Activated T-cell treated with anti-CD3 and anti-CD28 coated beads, Interleukin-2, amount 50 U/mL, for 24 hours (primary cell): ENCODE measurements at regions not wholly inside any gene's neighbourhood (a gene's known extent, or its start where the extent isn't known, plus 50 kb on each side); places are given as distances from the start of the nearest gene placed in this dataset.

Source experiments
- DNase-seq: peaks from one replicate; pipeline ENCODE4 v3.0.0-alpha.2; 2020
- H3K27ac Mint-ChIP-seq: 2 replicates; pipeline ENCODE4 v1.8.0; 2020; ENCODE audit warnings: mild to moderate bottlenecking, mixed read lengths
- H3K27me3 Mint-ChIP-seq: 2 replicates; pipeline ENCODE4 v1.8.0; 2020; ENCODE audit warnings: mixed read lengths
- H3K36me3 Mint-ChIP-seq: 2 replicates; pipeline ENCODE4 v1.8.0; 2020; ENCODE audit warnings: low read depth, mixed read lengths
- H3K4me1 Mint-ChIP-seq: 2 replicates; pipeline ENCODE4 v1.8.0; 2020; ENCODE audit warnings: low read depth, mixed read lengths
- H3K4me3 Mint-ChIP-seq: 2 replicates; pipeline ENCODE4 v1.8.0; 2020; ENCODE audit warnings: mild to moderate bottlenecking, moderate library complexity, mixed read lengths
- H3K9me3 Mint-ChIP-seq: 2 replicates; pipeline ENCODE4 v1.8.0; 2020; ENCODE audit warnings: mixed read lengths

- H3K4me1 Mint-ChIP-seq = no peaks in the 10 kb centered on the region
- H3K27me3 Mint-ChIP-seq = no peaks in the 10 kb centered on the region
- no peaks in the 10 kb centered on the region for H3K36me3 Mint-ChIP-seq
- no peak overlapping the region for H3K4me3 Mint-ChIP-seq
- no peak for DNase-seq
- H3K27ac Mint-ChIP-seq = no peak overlapping the region
- H3K9me3 Mint-ChIP-seq = no peaks in the 10 kb centered on the region
Observed at GRCh38 chr13:82675024-82675423, 1207.2 kb downstream of the SLITRK1 start.

- H3K27ac Mint-ChIP-seq = no peak overlapping the region
- no peaks in the 10 kb centered on the region for H3K9me3 Mint-ChIP-seq
- no peaks in the 10 kb centered on the region for H3K27me3 Mint-ChIP-seq
- no peaks in the 10 kb centered on the region for H3K36me3 Mint-ChIP-seq
- H3K4me1 Mint-ChIP-seq = no peaks in the 10 kb centered on the region
- H3K4me3 Mint-ChIP-seq = no peak overlapping the region
- no peak for DNase-seq
Observed at GRCh38 chr13:82674546-82674945, 1207.7 kb downstream of the SLITRK1 start.

- no peak for DNase-seq
- Mint-ChIP-seq H3K4me1 (no peaks in the 10 kb centered on the region), H3K36me3 (no peaks in the 10 kb centered on the region), H3K27ac (no peak overlapping the region), H3K27me3 (no peaks in the 10 kb centered on the region), H3K4me3 (no peak overlapping the region), H3K9me3 (no peaks in the 10 kb centered on the region)
Observed at GRCh38 chr13:82672248-82672647, 1210.0 kb downstream of the SLITRK1 start.

- DNase-seq = no peak
- Mint-ChIP-seq H3K27ac (no peak overlapping the region), H3K4me1 (no peaks in the 10 kb centered on the region), H3K9me3 (peaks cover 4% of the 10 kb centered on the region), H3K4me3 (no peak overlapping the region), H3K27me3 (no peaks in the 10 kb centered on the region), H3K36me3 (no peaks in the 10 kb centered on the region)
Observed at GRCh38 chr13:82664183-82664582, 1218.1 kb downstream of the SLITRK1 start.

GRCh38 chr13:82661126-82661525 lies 1221.1 kb downstream of the SLITRK1 start:
- Mint-ChIP-seq H3K4me3 (no peak overlapping the region), H3K4me1 (no peaks in the 10 kb centered on the region), H3K36me3 (no peaks in the 10 kb centered on the region), H3K27me3 (no peaks in the 10 kb centered on the region), H3K27ac (no peak overlapping the region), H3K9me3 (peaks cover 4% of the 10 kb centered on the region)
- DNase-seq = no peak

GRCh38 chr13:82658811-82659210 lies 1223.5 kb downstream of the SLITRK1 start:
- Mint-ChIP-seq H3K4me1 (no peaks in the 10 kb centered on the region), H3K27me3 (no peaks in the 10 kb centered on the region), H3K9me3 (peaks cover 4% of the 10 kb centered on the region), H3K36me3 (no peaks in the 10 kb centered on the region), H3K4me3 (no peak overlapping the region), H3K27ac (no peak overlapping the region)
- DNase-seq = no peak

GRCh38 chr13:82657471-82657870 lies 1224.8 kb downstream of the SLITRK1 start:
- no peak overlapping the region for H3K27ac Mint-ChIP-seq
- H3K36me3 Mint-ChIP-seq = no peaks in the 10 kb centered on the region
- no peaks in the 10 kb centered on the region for H3K4me1 Mint-ChIP-seq
- H3K27me3 Mint-ChIP-seq = no peaks in the 10 kb centered on the region
- DNase-seq = no peak
- H3K4me3 Mint-ChIP-seq = no peak overlapping the region
- H3K9me3 Mint-ChIP-seq = peaks cover 4% of the 10 kb centered on the region

GRCh38 chr13:82654861-82655855 lies 1227.1 kb downstream of the SLITRK1 start:
- Mint-ChIP-seq H3K4me3 (no peak overlapping the region), H3K27me3 (no peaks in the 10 kb centered on the region), H3K36me3 (no peaks in the 10 kb centered on the region), H3K27ac (no peak overlapping the region), H3K9me3 (no peaks in the 10 kb centered on the region), H3K4me1 (no peaks in the 10 kb centered on the region)
- no peak for DNase-seq

- Mint-ChIP-seq H3K4me1 (no peaks in the 10 kb centered on the region), H3K4me3 (no peak overlapping the region), H3K36me3 (no peaks in the 10 kb centered on the region), H3K9me3 (no peaks in the 10 kb centered on the region), H3K27me3 (no peaks in the 10 kb centered on the region), H3K27ac (no peak overlapping the region)
- DNase-seq = no peak
Observed at GRCh38 chr13:82654143-82654542, 1228.1 kb downstream of the SLITRK1 start.

GRCh38 chr13:82647540-82647939 lies 1234.7 kb downstream of the SLITRK1 start:
- Mint-ChIP-seq H3K36me3 (no peaks in the 10 kb centered on the region), H3K27me3 (no peaks in the 10 kb centered on the region), H3K27ac (no peak overlapping the region), H3K9me3 (no peaks in the 10 kb centered on the region), H3K4me1 (no peaks in the 10 kb centered on the region), H3K4me3 (no peak overlapping the region)
- DNase-seq = no peak

- Mint-ChIP-seq H3K9me3 (peaks cover 6% of the 10 kb centered on the region), H3K27ac (no peak overlapping the region)
- no peak for DNase-seq
Observed at GRCh38 chr13:82636119-82636518, 1246.2 kb downstream of the SLITRK1 start.

GRCh38 chr13:82634946-82635345 lies 1247.3 kb downstream of the SLITRK1 start:
- no peak overlapping the region for H3K4me3 Mint-ChIP-seq
- DNase-seq = no peak
- H3K36me3 Mint-ChIP-seq = no peaks in the 10 kb centered on the region
- H3K9me3 Mint-ChIP-seq = peaks cover 5% of the 10 kb centered on the region
- no peak overlapping the region for H3K27ac Mint-ChIP-seq
- H3K27me3 Mint-ChIP-seq = no peaks in the 10 kb centered on the region
- no peaks in the 10 kb centered on the region for H3K4me1 Mint-ChIP-seq

More at GRCh38 chr13:82636119-82636518, 1246.2 kb downstream of the SLITRK1 start:
- Mint-ChIP-seq H3K4me1 (no peaks in the 10 kb centered on the region), H3K36me3 (no peaks in the 10 kb centered on the region), H3K27me3 (no peaks in the 10 kb centered on the region), H3K4me3 (no peak overlapping the region)

GRCh38 chr13:82627183-82627582 lies 1255.1 kb downstream of the SLITRK1 start:
- H3K4me3 Mint-ChIP-seq = no peak overlapping the region
- H3K4me1 Mint-ChIP-seq = no peaks in the 10 kb centered on the region
- no peak overlapping the region for H3K27ac Mint-ChIP-seq
- DNase-seq = no peak
- H3K36me3 Mint-ChIP-seq = no peaks in the 10 kb centered on the region
- H3K27me3 Mint-ChIP-seq = no peaks in the 10 kb centered on the region
- no peaks in the 10 kb centered on the region for H3K9me3 Mint-ChIP-seq

- Mint-ChIP-seq H3K4me1 (no peaks in the 10 kb centered on the region), H3K27ac (no peak overlapping the region)
Observed at GRCh38 chr13:82625717-82626116, 1256.6 kb downstream of the SLITRK1 start.

GRCh38 chr13:82615043-82615442 lies 1267.2 kb downstream of the SLITRK1 start:
- Mint-ChIP-seq H3K36me3 (no peaks in the 10 kb centered on the region), H3K27ac (no peak overlapping the region), H3K4me1 (no peaks in the 10 kb centered on the region), H3K4me3 (no peak overlapping the region), H3K9me3 (peaks cover 2% of the 10 kb centered on the region), H3K27me3 (no peaks in the 10 kb centered on the region)
- no peak for DNase-seq

More at GRCh38 chr13:82625717-82626116, 1256.6 kb downstream of the SLITRK1 start:
- H3K36me3 Mint-ChIP-seq = no peaks in the 10 kb centered on the region
- H3K27me3 Mint-ChIP-seq = no peaks in the 10 kb centered on the region
- DNase-seq = no peak
- H3K4me3 Mint-ChIP-seq = no peak overlapping the region
- no peaks in the 10 kb centered on the region for H3K9me3 Mint-ChIP-seq
